Osteoblast (primary cell): ENCODE measurements at regions not wholly inside any gene's neighbourhood (a gene's known extent, or its start where the extent isn't known, plus 50 kb on each side); places are given as distances from the start of the nearest gene placed in this dataset.

Source experiments
- DNase-seq: peaks from one replicate; pipeline ENCODE4 v3.0.0; 2011; ENCODE audit warnings: low spot score, mixed read lengths; ENCODE audit not compliant: insufficient read length; ENCODE audit errors: missing footprints
- H2AFZ ChIP-seq: 2 replicates; pipeline ENCODE4 v1.6.0; 2011; ENCODE audit warnings: mild to moderate bottlenecking, low read length
- H3K27ac ChIP-seq: 2 replicates; pipeline ENCODE4 v1.5.1; 2011; ENCODE audit warnings: mild to moderate bottlenecking, low read depth, low read length, moderate library complexity
- H3K27me3 ChIP-seq: 2 replicates; pipeline ENCODE4 v1.6.0; 2012; ENCODE audit warnings: mild to moderate bottlenecking, control low read depth, inconsistent platforms, low read length, moderate library complexity; ENCODE audit not compliant: insufficient read depth
- H3K36me3 ChIP-seq: 2 replicates; pipeline ENCODE4 v1.5.1; 2011; ENCODE audit warnings: mild to moderate bottlenecking, low read length, control low read depth, moderate library complexity; ENCODE audit not compliant: insufficient read depth
- H3K4me1 ChIP-seq: 2 replicates; pipeline ENCODE4 v1.5.1; 2011; ENCODE audit warnings: mild to moderate bottlenecking, low read length, control low read depth, moderate library complexity; ENCODE audit not compliant: insufficient read depth
- H3K4me2 ChIP-seq: 2 replicates; pipeline ENCODE4 v1.6.0; 2011; ENCODE audit warnings: mild to moderate bottlenecking, low read length; ENCODE audit not compliant: insufficient read depth
- H3K4me3 ChIP-seq: fragments of 200-600 bp; sonication (generic); 3 replicates; pipeline ENCODE4 v1.5.1; 2012; ENCODE audit warnings: mild to moderate bottlenecking, low read length, inconsistent platforms; ENCODE audit not compliant: insufficient read depth
- H3K79me2 ChIP-seq: 2 replicates; pipeline ENCODE4 v1.6.0; 2012; ENCODE audit warnings: mild to moderate bottlenecking, low read length, control low read depth, inconsistent platforms; ENCODE audit not compliant: insufficient read depth
- H3K9me3 ChIP-seq: 2 replicates; pipeline ENCODE4 v1.5.1; 2011; ENCODE audit warnings: low read depth, low read length, control low read depth
- H4K20me1 ChIP-seq: 2 replicates; pipeline ENCODE4 v1.6.0; 2012; ENCODE audit warnings: mild to moderate bottlenecking, low read length, control low read depth; ENCODE audit not compliant: insufficient read depth
- TF ChIP-seq, protein P1 (sequence below): IDR thresholded peaks from 2 replicates; pipeline ENCODE4 v1.5.1; 2011; ENCODE audit warnings: mild to moderate bottlenecking, low read depth, low read length, moderate library complexity; ENCODE audit errors: extremely low read depth

DNA sequence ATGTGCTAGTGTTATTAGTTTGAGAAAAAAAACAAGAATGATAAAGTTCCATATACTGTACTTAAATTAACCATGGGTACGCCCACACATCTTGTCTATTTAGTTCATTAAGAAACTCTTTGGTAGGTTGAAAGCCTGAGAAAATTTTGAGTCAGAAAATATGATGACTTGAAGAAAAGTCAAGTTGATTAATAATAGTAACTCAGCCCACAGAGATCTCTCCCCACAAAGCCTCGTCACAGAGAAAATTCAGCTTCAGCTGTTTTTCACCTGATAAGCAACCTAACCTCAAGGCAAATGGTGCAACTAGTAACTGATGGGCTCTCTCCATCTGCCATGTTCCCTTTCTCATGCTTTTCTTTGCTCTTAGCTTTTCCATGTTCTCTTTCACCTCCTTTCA lies 1021.6 kb downstream of the GATA3 start:
- Histone ChIP-seq H3K27me3 (no peaks in the 10 kb centered on the region), H3K9me3 (peaks cover 2% of the 10 kb centered on the region), H3K4me2 (no peak overlapping the region), H3K27ac (no peak overlapping the region), H3K36me3 (no peaks in the 10 kb centered on the region), H2AFZ (no peak overlapping the region), H3K79me2 (no peaks in the 10 kb centered on the region), H3K4me3 (no peak overlapping the region), H3K4me1 (no peaks in the 10 kb centered on the region), H4K20me1 (no peaks in the 10 kb centered on the region)
- DNase-seq = no peak
- TF ChIP-seq, protein P1, sequence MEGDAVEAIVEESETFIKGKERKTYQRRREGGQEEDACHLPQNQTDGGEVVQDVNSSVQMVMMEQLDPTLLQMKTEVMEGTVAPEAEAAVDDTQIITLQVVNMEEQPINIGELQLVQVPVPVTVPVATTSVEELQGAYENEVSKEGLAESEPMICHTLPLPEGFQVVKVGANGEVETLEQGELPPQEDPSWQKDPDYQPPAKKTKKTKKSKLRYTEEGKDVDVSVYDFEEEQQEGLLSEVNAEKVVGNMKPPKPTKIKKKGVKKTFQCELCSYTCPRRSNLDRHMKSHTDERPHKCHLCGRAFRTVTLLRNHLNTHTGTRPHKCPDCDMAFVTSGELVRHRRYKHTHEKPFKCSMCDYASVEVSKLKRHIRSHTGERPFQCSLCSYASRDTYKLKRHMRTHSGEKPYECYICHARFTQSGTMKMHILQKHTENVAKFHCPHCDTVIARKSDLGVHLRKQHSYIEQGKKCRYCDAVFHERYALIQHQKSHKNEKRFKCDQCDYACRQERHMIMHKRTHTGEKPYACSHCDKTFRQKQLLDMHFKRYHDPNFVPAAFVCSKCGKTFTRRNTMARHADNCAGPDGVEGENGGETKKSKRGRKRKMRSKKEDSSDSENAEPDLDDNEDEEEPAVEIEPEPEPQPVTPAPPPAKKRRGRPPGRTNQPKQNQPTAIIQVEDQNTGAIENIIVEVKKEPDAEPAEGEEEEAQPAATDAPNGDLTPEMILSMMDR = no peak

DNA sequence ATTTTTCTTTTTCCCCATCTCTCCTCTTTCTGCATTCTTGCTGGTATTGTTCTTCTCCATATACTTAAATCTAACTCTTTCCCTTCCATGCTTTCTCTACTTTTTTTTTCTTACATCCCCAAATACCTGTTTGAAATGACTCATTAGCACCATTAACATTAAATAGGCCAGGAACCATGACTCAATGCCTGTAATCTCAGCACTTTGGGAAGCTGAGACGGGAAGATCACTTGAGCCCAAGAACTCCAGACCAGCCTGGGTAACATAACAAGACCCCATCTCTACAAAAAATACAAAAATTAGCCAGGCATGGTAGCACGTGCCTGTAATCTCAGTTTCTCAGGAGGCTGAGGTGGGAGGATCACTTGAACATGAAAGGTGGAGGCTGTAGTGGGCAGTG lies 1026.8 kb downstream of the GATA3 start:
- Histone ChIP-seq H3K9me3 (no peaks in the 10 kb centered on the region), H3K4me1 (no peaks in the 10 kb centered on the region), H3K79me2 (no peaks in the 10 kb centered on the region), H3K27me3 (no peaks in the 10 kb centered on the region), H3K27ac (no peak overlapping the region), H3K4me2 (no peak overlapping the region), H2AFZ (no peak overlapping the region), H3K4me3 (no peak overlapping the region), H3K36me3 (no peaks in the 10 kb centered on the region), H4K20me1 (no peaks in the 10 kb centered on the region)
- TF ChIP-seq, protein P1 = no peak
- DNase-seq = no peak

DNA sequence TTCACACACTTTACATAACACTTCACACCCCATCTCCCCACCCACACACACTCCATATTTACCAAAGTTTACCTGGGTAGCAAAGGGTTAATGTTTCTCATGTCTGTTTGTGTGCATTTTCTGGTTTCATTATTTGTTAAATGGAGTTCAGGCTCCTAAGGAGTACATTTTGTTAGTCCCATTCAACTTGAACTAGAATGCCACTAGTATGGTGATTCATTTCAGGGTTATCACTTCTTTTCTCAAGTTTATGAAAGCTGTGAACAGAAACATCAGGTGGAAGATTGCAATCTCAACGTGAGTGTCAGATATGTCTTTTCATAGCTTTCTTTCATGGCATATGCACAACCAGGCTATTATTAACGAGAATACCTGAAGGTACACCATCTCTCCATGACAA lies 1027.5 kb downstream of the GATA3 start:
- Histone ChIP-seq H3K79me2 (no peaks in the 10 kb centered on the region), H3K4me2 (no peak overlapping the region), H4K20me1 (no peaks in the 10 kb centered on the region), H3K36me3 (no peaks in the 10 kb centered on the region), H3K4me1 (no peaks in the 10 kb centered on the region), H3K27ac (no peak overlapping the region), H2AFZ (no peak overlapping the region), H3K9me3 (no peaks in the 10 kb centered on the region), H3K4me3 (no peak overlapping the region), H3K27me3 (no peaks in the 10 kb centered on the region)
- TF ChIP-seq, protein P1 = no peak
- DNase-seq = no peak

DNA sequence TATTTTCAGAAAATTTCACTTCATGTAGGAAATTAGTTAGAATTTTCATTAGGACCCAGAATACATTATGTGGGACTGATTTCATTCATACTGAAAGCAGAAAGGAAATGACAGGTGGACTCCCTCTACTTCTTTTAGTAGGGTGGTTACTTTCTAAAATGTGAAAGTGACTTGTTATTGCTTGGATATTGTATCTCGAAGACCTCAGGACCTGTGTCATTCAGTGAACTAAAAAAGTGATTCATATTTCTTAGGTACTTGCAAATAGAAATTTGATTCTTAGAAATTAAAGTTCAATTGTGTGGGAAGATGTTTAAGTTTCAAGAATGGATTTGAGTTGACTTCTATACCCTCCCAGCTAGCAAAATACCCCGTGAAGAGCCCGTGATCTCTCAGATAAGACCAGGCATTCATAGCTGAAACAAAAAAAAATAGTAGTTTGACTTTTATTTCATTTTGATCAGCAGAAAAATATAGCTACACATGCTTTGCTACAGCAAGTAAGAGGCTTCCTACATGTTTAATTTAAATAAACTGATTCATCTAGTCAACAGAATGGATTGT lies 1037.1 kb downstream of the GATA3 start:
- DNase-seq = no peak
- Histone ChIP-seq H4K20me1 (no peaks in the 10 kb centered on the region), H3K4me3 (no peak overlapping the region)

More for the DNA sequence above, 1037.1 kb downstream of the GATA3 start:
- H3K4me2 ChIP-seq = no peak overlapping the region
- H3K79me2 ChIP-seq = no peaks in the 10 kb centered on the region
- H3K27ac ChIP-seq = no peak overlapping the region
- H3K36me3 ChIP-seq = no peaks in the 10 kb centered on the region
- no peak overlapping the region for H2AFZ ChIP-seq
- no peaks in the 10 kb centered on the region for H3K27me3 ChIP-seq
- TF ChIP-seq, protein P1 = no peak
- no peaks in the 10 kb centered on the region for H3K4me1 ChIP-seq
- H3K9me3 ChIP-seq = peaks cover 3% of the 10 kb centered on the region
